Heart left ventricle (tissue), 16 donors: ENCODE measurements at regions not wholly inside any gene's neighbourhood (a gene's known extent, or its start where the extent isn't known, plus 50 kb on each side); places are given as distances from the start of the nearest gene placed in this dataset.

ENCODE experiments used
- ATAC-seq, 4 donors: fragments of 200-7000 bp; cut with Tn5 transposase; one replicate each; pipeline ENCODE4 v1.9.1; 2020 to 2022; ENCODE audit warnings: moderate library complexity in 4 of 4, mild to moderate bottlenecking in 3 of 4, moderate number of reproducible peaks in 1 of 4
- DNase-seq, 5 donors: peaks; one replicate each; pipeline ENCODE4 v3.0.0-alpha.2; 2020
- H3K27ac ChIP-seq, 12 donors: fragments of 200-600 bp; sonication (generic) in 4 of 12; one replicate each; pipeline versions ENCODE4 v1.5.0 to v1.8.0; 2016 to 2022; ENCODE audit warnings: mild to moderate bottlenecking in 2 of 12
- H3K27me3 ChIP-seq, 9 donors: fragments of 200-600 bp; sonication (generic) in 2 of 9; one replicate each; pipeline versions ENCODE4 v1.5.1 to v1.8.0; 2016 to 2022; ENCODE audit warnings: mild to moderate bottlenecking in 3 of 9
- H3K36me3 ChIP-seq, 9 donors: fragments of 200-600 bp; sonication (generic) in 2 of 9; one replicate each; pipeline versions ENCODE4 v1.5.0 to v1.8.0; 2018 to 2022; ENCODE audit warnings: mild to moderate bottlenecking in 2 of 9
- H3K4me1 ChIP-seq, 12 donors: fragments of 200-600 bp; sonication (generic) in 4 of 12; one replicate each; pipeline versions ENCODE4 v1.5.0 to v1.8.0; 2016 to 2022; ENCODE audit warnings: mild to moderate bottlenecking in 3 of 12
- H3K4me3 ChIP-seq, 12 donors: fragments of 200-600 bp; sonication (generic) in 4 of 12; one replicate each; pipeline versions ENCODE4 v1.5.0 to v1.8.0; 2017 to 2022; ENCODE audit warnings: mild to moderate bottlenecking in 9 of 12, moderate library complexity in 4 of 12
- H3K9me3 ChIP-seq, 12 donors: fragments of 200-600 bp; sonication (generic) in 4 of 12; one replicate each; pipeline versions ENCODE4 v1.5.0 to v1.8.0; 2016 to 2022; ENCODE audit warnings: mild to moderate bottlenecking in 1 of 12
- CTCF ChIP-seq, 12 donors: fragments of 200-600 bp; sonication (generic) in 4 of 12; IDR thresholded peaks; one replicate each; pipeline versions ENCODE4 v1.5.0 to v1.8.0; 2018 to 2022; ENCODE audit warnings: antibody characterized with exemption in 12 of 12, mild to moderate bottlenecking in 5 of 12
- POLR2A ChIP-seq, 2 donors: fragments of 450-650 bp; IDR thresholded peaks; one replicate each; pipeline ENCODE4 v1.6.1; 2017; ENCODE audit warnings: antibody characterized with exemption in 2 of 2, mild to moderate bottlenecking in 2 of 2, moderate library complexity in 2 of 2
- WGBS, 4 donors: extraction: QIAGEN DNeasy Blood & Tissue Kit in 2 of 4; methylation state at CpG; one replicate each; pipeline versions ENCODE4 v1.1.5 to v1.1.7; 2013 to 2018; 5-methylcytosine and 5-hydroxymethylcytosine counted together
- intact Hi-C, 10 donors: fragments of 100-400 bp; cut with DNase I; formaldehyde crosslinking; loops; one replicate each; pipeline versions ENCODE4 v1.11.1 to v1.14.2; 2022
- donor health status: ischemic (EF 13 %, LVEDD 7.1; RV severe dilation, severe dysfunction).
- donor health status: healthy with polysubstance abuse.
- donor health status: DM: no; HTN: yes; CAD: no.
- donor health status: DM: no; HTN: no; CAD: no.
- donor health status: ischemic (EF 25% LVEDD 6.9; RV normal size, moderate dysfunction).
- donor health status: ischemic (EF 25% LVEDD 5.7; RV mildly dilated, moderate dysfunction).
- donor health status: healthy.
- donor health status: DM: yes; HTN: yes; CAD: no.
- donor health status: ischemic (EF 35%, LVEDD 5.7; RV mildly dilated, moderate dysfunction).
- donor health status: nonischemic (EF 11% LVEDD 7.7; RV severe dilation, severe dysfunction).
- donor health status: DM: yes; HTN: yes; CAD: no.
- donor health status: PGD.
- donor health status: ischemic (EF 29% LVEDD 5.4; RV normal size, mild dysfunction).
- donor health status: nonischemic (EF 23%, LVEDD 6.1; RV moderate dilation, normal function).

DNA sequence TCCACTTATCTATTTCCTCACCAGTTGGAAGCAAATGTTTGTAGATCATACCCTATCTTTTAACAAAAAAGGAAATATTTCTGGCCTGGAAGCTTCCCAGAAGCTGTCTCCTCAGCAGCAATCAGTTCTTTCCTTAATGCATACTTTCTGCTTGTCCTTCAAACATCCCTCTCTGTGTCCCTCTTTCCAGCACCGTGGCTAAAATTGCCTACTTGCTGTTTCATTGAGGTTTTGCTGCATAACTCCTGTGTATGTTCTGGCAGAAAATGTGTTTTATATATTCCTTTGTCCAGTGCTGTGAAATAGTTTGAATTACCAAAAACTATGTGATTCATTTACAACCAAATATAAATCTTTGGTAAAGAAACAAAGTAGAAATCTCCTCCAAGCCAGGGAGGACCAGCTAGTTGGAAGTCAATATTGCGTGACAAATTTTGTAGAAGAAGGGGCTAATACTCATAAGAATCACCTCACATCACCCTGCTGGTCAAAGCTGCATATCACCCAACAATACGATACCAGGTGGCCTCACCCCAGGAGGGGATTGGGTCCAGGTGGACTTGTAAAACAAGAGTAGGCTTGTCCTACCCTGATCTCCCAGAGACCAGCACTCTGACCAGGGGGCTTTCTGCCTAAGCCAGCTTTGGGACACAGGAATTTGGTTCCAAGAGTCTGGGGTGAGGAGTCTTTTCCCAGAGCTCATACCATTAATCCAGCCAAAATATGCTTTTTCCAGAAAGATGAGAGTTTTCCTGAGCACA lies 198.4 kb upstream of the SNX2 start:
- TF ChIP-seq CTCF (IDR thresholded peaks at IDR 0.05) (no peak), POLR2A (IDR thresholded peaks at IDR 0.05) (no peak)
- 75 to 84% (median 80%) methylated on average over 3 of the region's 3 CpGs for WGBS, 4 donors
- ATAC-seq (no peak), DNase-seq (no peak)
- H3K27ac ChIP-seq: no peak overlapping the region
- no peak overlapping the region for H3K4me3 ChIP-seq
- peaks cover 0 to 5% (median 0%) of the 10 kb centered on the region in 9 donors for H3K27me3 ChIP-seq
- no peaks in the 10 kb centered on the region for H3K36me3 ChIP-seq
- H3K9me3 ChIP-seq: no peaks in the 10 kb centered on the region
- intact Hi-C loops: no loop called here
- no peaks in the 10 kb centered on the region for H3K4me1 ChIP-seq

GRCh38 chr5:122581629-122582028 lies 193.3 kb upstream of the SNX2 start:
- H3K4me3 ChIP-seq: no peak overlapping the region
- WGBS, 4 donors: 71 to 77% (median 73%) methylated on average over 7 of the region's 7 CpGs
- H3K27ac ChIP-seq: no peak overlapping the region
- TF ChIP-seq POLR2A (IDR thresholded peaks at IDR 0.05) (no peak), CTCF (IDR thresholded peaks at IDR 0.05) (no peak)
- no peaks in the 10 kb centered on the region for H3K36me3 ChIP-seq
- intact Hi-C loops: no loop called here
- H3K27me3 ChIP-seq: peaks cover 0 to 10% (median 0%) of the 10 kb centered on the region in 9 donors
- no peak for ATAC-seq
- no peaks in the 10 kb centered on the region for H3K9me3 ChIP-seq
- H3K4me1 ChIP-seq: no peaks in the 10 kb centered on the region
- no peak for DNase-seq

- intact Hi-C loops: no loop called here
- no peaks in the 10 kb centered on the region for H3K36me3 ChIP-seq
- ATAC-seq (no peak), DNase-seq (no peak)
- H3K4me1 ChIP-seq: no peaks in the 10 kb centered on the region
- no peak overlapping the region for H3K4me3 ChIP-seq
- WGBS, 4 donors: 50 to 58% (median 54%) methylated on average over 13 of the region's 13 CpGs
- no peak overlapping the region for H3K27ac ChIP-seq
- H3K9me3 ChIP-seq: no peaks in the 10 kb centered on the region
- H3K27me3 ChIP-seq: peaks cover 0 to 8% (median 0%) of the 10 kb centered on the region in 9 donors
- no peak for TF ChIP-seq CTCF (IDR thresholded peaks at IDR 0.05)
- no peak for TF ChIP-seq POLR2A (IDR thresholded peaks at IDR 0.05)
Observed at GRCh38 chr5:122584411-122585300, 190.2 kb upstream of the SNX2 start.

DNA sequence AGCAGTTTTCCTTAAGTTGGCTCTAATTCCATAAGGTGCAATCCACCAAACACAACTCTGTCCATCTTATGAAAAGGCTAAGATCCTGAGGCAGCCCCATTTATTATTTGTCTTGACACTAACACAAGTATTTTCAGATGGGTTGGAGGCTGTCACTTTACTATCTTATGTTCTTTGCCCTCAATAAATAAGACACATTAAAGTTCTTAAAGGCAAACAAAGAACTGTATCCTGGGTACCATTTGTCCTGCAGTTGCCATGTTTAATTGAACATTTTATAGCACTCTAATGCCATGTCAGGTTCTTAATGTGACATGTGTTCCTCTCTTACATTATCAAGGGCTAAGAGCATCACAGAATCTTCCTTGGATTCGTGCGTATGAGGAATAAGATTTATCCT lies 189.5 kb upstream of the SNX2 start:
- Histone ChIP-seq H3K9me3 (no peaks in the 10 kb centered on the region), H3K4me1 (no peaks in the 10 kb centered on the region), H3K27ac (no peak overlapping the region), H3K4me3 (no peak overlapping the region), H3K36me3 (no peaks in the 10 kb centered on the region), H3K27me3 (peaks cover 0 to 8% (median 0%) of the 10 kb centered on the region in 9 donors)
- WGBS, 4 donors: 79 to 86% (median 82%) methylated on average over 2 of the region's 2 CpGs
- no peak for TF ChIP-seq POLR2A (IDR thresholded peaks at IDR 0.05)
- no peak for TF ChIP-seq CTCF (IDR thresholded peaks at IDR 0.05)
- no peak for DNase-seq
- ATAC-seq: no peak
- intact Hi-C loops: no loop called here
